ENCODE measurements at regions not wholly inside any gene's neighbourhood (a gene's known extent, or its start where the extent isn't known, plus 50 kb on each side); places are given as distances from the start of the nearest gene placed in this dataset.

- TF ChIP-seq CTCF (conservative IDR thresholded peaks at IDR 0.05 in 1 of 2, IDR thresholded peaks at IDR 0.05 in 1 of 2; ENCODE audit: low read depth in 1 of 2, low read length in 2 of 2) (no peak), EZH2 (IDR thresholded peaks at IDR 0.05; ENCODE audit: low read length, missing control alignments) (no peak)
These were observed 212.4 kb upstream of the DMAC1 start for GRCh38 chr9:8011974-8012373.
